HG03558 (cell line): ENCODE measurements at regions not wholly inside any gene's neighbourhood (a gene's known extent, or its start where the extent isn't known, plus 50 kb on each side); places are given as distances from the start of the nearest gene placed in this dataset.

Experiments used
- ATAC-seq: cut with Tn5 transposase; IDR thresholded peaks from one replicate; pipeline ENCODE4 v1.9.1; 2021; ENCODE audit warnings: moderate number of reproducible peaks; ENCODE audit not compliant: unreplicated experiment; ENCODE audit errors: extremely low read depth

DNA sequence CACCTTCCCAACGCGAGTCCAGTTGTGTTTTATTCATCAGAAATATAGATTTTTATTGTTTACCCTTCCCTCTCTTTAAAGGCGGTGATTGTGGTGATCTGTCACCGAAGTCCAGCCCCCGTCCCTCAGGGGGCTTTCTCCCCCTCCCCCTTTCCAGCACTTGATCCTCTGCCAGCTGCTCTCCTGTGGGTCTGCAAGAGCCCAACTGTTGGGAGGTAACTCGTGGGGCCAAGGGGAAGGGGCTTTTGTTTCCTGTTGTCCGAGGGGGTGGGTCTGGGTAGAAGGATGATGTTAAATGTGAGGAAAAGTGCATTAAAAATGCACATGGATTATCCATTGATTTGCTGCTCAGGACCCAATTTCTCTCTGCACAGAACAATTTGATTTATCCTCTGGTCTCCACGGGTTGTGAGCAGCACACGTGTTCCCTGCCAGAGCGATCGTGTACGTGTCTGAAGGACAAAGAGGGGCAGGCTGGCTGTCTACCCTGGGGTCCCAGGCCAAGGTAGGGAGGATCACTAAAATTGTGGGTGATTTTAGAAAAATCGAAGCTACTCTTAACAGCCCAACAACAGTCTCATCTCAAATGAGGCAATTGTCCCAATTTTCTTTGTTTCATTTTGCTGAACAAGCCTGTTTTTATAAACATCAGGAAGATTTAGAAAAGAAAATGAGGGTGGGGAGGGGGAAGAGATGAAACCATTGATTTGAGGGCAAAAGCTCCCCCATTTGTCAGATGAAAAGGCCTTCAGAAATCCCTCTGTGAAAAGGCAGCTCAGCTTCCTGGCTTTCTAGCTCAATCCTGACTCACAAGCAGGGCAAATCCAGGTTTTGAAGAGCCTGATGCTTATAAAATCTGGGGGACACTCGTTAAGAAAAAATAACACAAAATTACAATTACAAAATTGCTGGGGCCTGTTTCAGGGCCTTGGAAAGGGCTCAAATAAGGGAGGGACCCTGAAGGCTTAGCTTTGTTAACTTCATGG lies 176.2 kb downstream of the RHOU start:
- no peak for ATAC-seq

DNA sequence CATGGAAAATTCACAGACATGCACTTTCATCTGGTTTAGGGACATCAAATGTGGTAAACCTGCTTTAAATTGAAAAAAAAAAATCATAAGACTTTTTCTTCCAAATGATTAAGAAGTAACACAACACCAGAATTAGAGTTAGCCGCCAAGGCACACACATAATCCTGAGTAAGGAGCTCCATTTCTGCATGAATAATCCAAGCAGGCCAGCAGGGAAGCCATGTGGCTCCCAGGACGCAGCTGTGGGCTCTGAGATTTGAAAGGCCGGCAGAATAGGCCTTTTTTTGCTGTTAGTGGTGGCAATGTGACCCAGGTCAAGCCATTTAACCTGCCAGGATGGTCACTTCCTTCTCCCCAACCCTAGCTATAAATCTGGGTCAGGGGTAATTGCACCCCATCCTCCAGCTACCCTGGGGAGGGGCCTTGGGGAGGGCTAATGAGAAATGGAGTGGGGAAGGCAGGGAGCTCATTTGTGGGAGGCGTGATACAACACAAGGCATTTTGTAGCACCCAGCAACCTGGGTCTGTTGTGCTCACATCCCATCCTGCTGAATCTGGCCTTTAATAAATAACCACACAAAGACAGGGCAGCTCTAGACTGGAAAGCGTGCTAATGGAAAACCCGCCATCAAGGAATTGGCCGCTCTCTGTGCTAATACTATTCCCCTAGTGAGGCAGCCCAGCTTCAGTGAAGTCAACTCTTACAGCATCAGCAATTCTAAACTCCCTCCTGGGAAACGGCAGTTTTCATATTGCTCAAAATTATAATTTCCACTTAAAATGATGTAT lies 178.5 kb downstream of the RHOU start:
- ATAC-seq = no peak

- ATAC-seq = no peak
Measured at GRCh38 chr1:228914700-228915099, 179.4 kb downstream of the RHOU start.

GRCh38 chr1:228917342-228917741 lies 182.1 kb downstream of the RHOU start:
- no peak for ATAC-seq

GRCh38 chr1:228917755-228918154 lies 182.5 kb downstream of the RHOU start:
- no peak for ATAC-seq

- no peak for ATAC-seq
Measured at GRCh38 chr1:228918335-228918734, 183.1 kb downstream of the RHOU start.

- ATAC-seq = no peak
Measured at GRCh38 chr1:228919914-228920313, 184.6 kb downstream of the RHOU start.

- ATAC-seq = no peak
Measured at GRCh38 chr1:228920831-228921230, 185.6 kb downstream of the RHOU start.

DNA sequence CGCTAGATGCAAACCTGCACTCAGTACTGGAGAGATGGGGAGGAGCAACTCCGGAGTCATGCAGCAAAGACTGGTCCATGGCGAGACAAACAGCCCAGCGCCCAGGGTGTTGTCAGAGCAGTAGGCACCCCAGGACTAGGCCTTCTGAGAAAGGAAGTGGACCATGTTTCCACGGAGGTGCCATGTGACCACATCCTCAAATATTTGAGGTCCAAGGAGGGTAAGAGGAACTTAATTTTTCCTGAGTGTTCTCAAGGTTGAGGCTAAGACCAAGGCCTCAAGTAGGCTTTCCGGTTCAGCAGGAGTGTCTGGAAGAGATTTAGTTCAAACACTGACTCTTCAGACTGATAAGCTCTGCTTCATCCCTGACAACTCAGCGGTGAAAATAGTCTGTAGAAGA lies 186.2 kb downstream of the RHOU start:
- ATAC-seq = no peak

- no peak for ATAC-seq
Measured at GRCh38 chr1:228922722-228923376, 187.6 kb downstream of the RHOU start.

DNA sequence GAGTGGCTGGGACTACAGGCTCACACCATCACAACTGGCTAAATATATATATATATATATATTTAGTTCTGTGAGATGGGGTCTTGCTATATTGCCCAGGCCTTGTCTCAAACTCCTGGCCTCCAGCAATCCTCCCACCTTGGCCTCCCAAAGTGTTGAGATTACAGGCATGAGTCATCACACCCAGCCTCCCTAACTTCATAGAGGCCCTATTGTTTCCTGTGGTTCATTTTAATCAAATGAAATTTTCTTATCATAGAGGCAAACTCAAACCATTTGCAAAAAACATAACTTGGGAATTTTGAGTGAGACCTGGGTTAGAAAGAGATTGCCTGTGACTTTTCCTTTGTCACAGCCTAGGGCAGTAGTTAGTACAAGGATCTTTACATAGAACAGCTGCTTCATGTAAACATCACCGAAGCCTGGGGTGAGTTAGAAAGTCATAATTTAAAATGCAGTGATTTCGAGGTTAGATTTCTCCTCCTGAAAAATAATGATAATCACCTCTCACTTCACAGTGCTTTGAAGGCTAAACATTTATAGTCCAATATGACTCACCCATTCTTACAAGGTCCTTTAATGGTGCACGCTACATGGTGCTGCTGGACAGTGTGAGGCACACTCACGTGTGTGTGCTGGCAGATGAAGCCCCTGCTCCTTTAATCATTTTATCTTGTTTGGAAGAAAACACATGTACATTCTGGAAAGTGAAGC lies 188.9 kb downstream of the RHOU start:
- ATAC-seq = no peak

- no peak for ATAC-seq
Measured at GRCh38 chr1:228925691-228926090, 190.4 kb downstream of the RHOU start.

- ATAC-seq = no peak
Measured at GRCh38 chr1:228927421-228927820, 192.1 kb downstream of the RHOU start.

- ATAC-seq = no peak
Measured at GRCh38 chr1:228927946-228928898, 192.9 kb downstream of the RHOU start.

GRCh38 chr1:228929476-228930027 lies 194.3 kb downstream of the RHOU start:
- ATAC-seq = no peak

GRCh38 chr1:228930479-228930957 lies 195.2 kb downstream of the RHOU start:
- no peak for ATAC-seq

GRCh38 chr1:228933753-228934152 lies 198.5 kb downstream of the RHOU start:
- no peak for ATAC-seq

- ATAC-seq = no peak
Measured at GRCh38 chr1:228935198-228935663, 200.0 kb downstream of the RHOU start.
